ENCODE measurements at regions not wholly inside any gene's neighbourhood (a gene's known extent, or its start where the extent isn't known, plus 50 kb on each side); places are given as distances from the start of the nearest gene placed in this dataset.

GRCh38 chr7:68839014-68839413 is 759.3 kb upstream of the AUTS2 start:
- H3K4ac ChIP-seq (ENCODE audit: low read depth, low read length): no peak overlapping the region
- no peak overlapping the region for H3K56ac ChIP-seq (ENCODE audit: extremely low read depth, insufficient read depth, low read length)
- H4K8ac ChIP-seq (ENCODE audit: low read depth in 2 of 2, low read length in 2 of 2): no peak overlapping the region
- no peak overlapping the region for H2AK5ac ChIP-seq (ENCODE audit: low read depth, low read length)
- H3K9me1 ChIP-seq (ENCODE audit: insufficient read depth, low read length): no peaks in the 10 kb centered on the region
- H4K91ac ChIP-seq (ENCODE audit: insufficient read depth, low read depth, low read length): no peak overlapping the region
- no peak overlapping the region for H2BK15ac ChIP-seq (ENCODE audit: low read depth, low read length)
- H2AK9ac ChIP-seq (replicated peaks; ENCODE audit: low read depth, low read length, poor library complexity): no peak overlapping the region
- H3K36me3 ChIP-seq (ENCODE audit: control insufficient read depth, insufficient read depth, low read length): no peaks in the 10 kb centered on the region
- H3K14ac ChIP-seq (replicated peaks; ENCODE audit: low read depth, low read length): no peak overlapping the region
- no peak overlapping the region for H3K4me3 ChIP-seq (ENCODE audit: insufficient read depth, low read depth, low read length)
- no peak overlapping the region for H3K18ac ChIP-seq (ENCODE audit: low read depth, low read length)
- H3K79me1 ChIP-seq (ENCODE audit: low read depth in 1 of 2, low read length in 2 of 2): no peaks in the 10 kb centered on the region
- H2BK5ac ChIP-seq (ENCODE audit: low read depth, low read length, poor library complexity, severe bottlenecking): no peak overlapping the region
- no peak overlapping the region for H3K9ac ChIP-seq (ENCODE audit: low read depth, low read length)
- dilution Hi-C loops (cut with HindIII; ENCODE audit: low sequenced_read_pairs, unreplicated experiment): no loop called here
- H2AFZ ChIP-seq (replicated peaks; ENCODE audit: low read length, poor library complexity): no peak overlapping the region
- no peak overlapping the region for H2BK120ac ChIP-seq (ENCODE audit: low read depth, low read length)
- H3K4me2 ChIP-seq (ENCODE audit: low read depth, low read length): no peak overlapping the region
- no peak overlapping the region for H2BK20ac ChIP-seq (ENCODE audit: low read depth, low read length)
- no peaks in the 10 kb centered on the region for H3K27me3 ChIP-seq (ENCODE audit: control insufficient read depth, insufficient read depth, low read length)
- in situ Hi-C loops (cut with MboI; ENCODE audit: low sequenced_read_pairs): no loop called here
- no peak for TF ChIP-seq CEBPB (IDR thresholded peaks at IDR 0.05; ENCODE audit: low read depth, low read length)
- no peak for TF ChIP-seq MAZ (IDR thresholded peaks at IDR 0.05; ENCODE audit: borderline replicate concordance, low read depth, low read length)
- no peak for TF ChIP-seq CTCF (conservative IDR thresholded peaks at IDR 0.05; ENCODE audit: low read depth, low read length)
- no peak for TF ChIP-seq NFE2L2 (IDR thresholded peaks at IDR 0.05; ENCODE audit: low read depth, low read length)
- H3K9me3 ChIP-seq (ENCODE audit: control insufficient read depth, insufficient read depth, low read length): peaks cover 4% of the 10 kb centered on the region
- intact Hi-C loops (cut with micrococcal nuclease): no loop called here
- ATAC-seq (ENCODE audit: low read depth) (no peak), DNase-seq (no peak)
- no peak overlapping the region for H3K23ac ChIP-seq (ENCODE audit: low read depth, low read length)
- H3K4me1 ChIP-seq (ENCODE audit: control insufficient read depth, insufficient read depth, low read length): no peaks in the 10 kb centered on the region
- CTCF ChIA-PET: no interaction called here
- H4K5ac ChIP-seq (ENCODE audit: low read depth, low read length): no peak overlapping the region
- WGBS, 2 experiments (ENCODE audit: extremely low coverage in 2 of 2, insufficient read length in 1 of 2): 100% methylated on average over 1 of the region's 9 CpGs; no CpG with 5 or more reads in 1 of the 2 experiments
- H4K20me1 ChIP-seq (ENCODE audit: insufficient read depth, low read length): no peaks in the 10 kb centered on the region
- POLR2A ChIA-PET (ENCODE audit: unreplicated experiment): no interaction called here
- no peak overlapping the region for H3K27ac ChIP-seq (ENCODE audit: insufficient read depth, low read length)
- no TSS peak for BruUV-seq (replicated peaks)

All from IMR-90 (cell line).